GM03348 (cell line): ENCODE measurements at regions not wholly inside any gene's neighbourhood (a gene's known extent, or its start where the extent isn't known, plus 50 kb on each side); places are given as distances from the start of the nearest gene placed in this dataset.

Experiments
- DNase-seq: peaks from one replicate; pipeline ENCODE4 v3.0.0; 2012; ENCODE audit warnings: low spot score

GRCh38 chr9:79152306-79152705, 419.5 kb upstream of the TLE4 start:
- no peak for DNase-seq

GRCh38 chr9:79154806-79155205, 417.0 kb upstream of the TLE4 start:
- DNase-seq = peak; percentile 25

GRCh38 chr9:79155308-79155707, 416.5 kb upstream of the TLE4 start:
- no peak for DNase-seq

- no peak for DNase-seq
Observed at GRCh38 chr9:79163544-79163943, 408.2 kb upstream of the TLE4 start.

- no peak for DNase-seq
Observed at GRCh38 chr9:79164406-79164805, 407.4 kb upstream of the TLE4 start.

- peak; percentile 15 for DNase-seq
Observed at GRCh38 chr9:79165020-79165780, 406.6 kb upstream of the TLE4 start.

- DNase-seq = peak; percentile 24
Observed at GRCh38 chr9:79166005-79166404, 405.8 kb upstream of the TLE4 start.

- no peak for DNase-seq
Observed at GRCh38 chr9:79170643-79171042, 401.1 kb upstream of the TLE4 start.

GRCh38 chr9:79173932-79174331, 397.8 kb upstream of the TLE4 start:
- DNase-seq = no peak

GRCh38 chr9:79176014-79176697, 395.6 kb upstream of the TLE4 start:
- DNase-seq = peak; percentile 16

- no peak for DNase-seq
Observed at GRCh38 chr9:79184831-79185230, 386.9 kb upstream of the TLE4 start.

- DNase-seq = peak; percentile 53
Observed at GRCh38 chr9:79185866-79186265, 385.9 kb upstream of the TLE4 start.

GRCh38 chr9:79189511-79189924, 382.2 kb upstream of the TLE4 start:
- peak; percentile 55 for DNase-seq

- DNase-seq = peak; percentile 53
Observed at GRCh38 chr9:79193001-79193400, 378.8 kb upstream of the TLE4 start.

GRCh38 chr9:79193501-79194223, 378.1 kb upstream of the TLE4 start:
- no peak for DNase-seq

- peak; percentile 61 for DNase-seq
Observed at GRCh38 chr9:79195879-79196278, 375.9 kb upstream of the TLE4 start.

- DNase-seq = peak; percentile 65
Observed at GRCh38 chr9:79196606-79197005, 375.2 kb upstream of the TLE4 start.

- DNase-seq = no peak
Observed at GRCh38 chr9:79200336-79200735, 371.4 kb upstream of the TLE4 start.

GRCh38 chr9:79201636-79202035, 370.1 kb upstream of the TLE4 start:
- no peak for DNase-seq

- DNase-seq = no peak
Observed at GRCh38 chr9:79208791-79209396, 362.9 kb upstream of the TLE4 start.

- DNase-seq = no peak
Observed at GRCh38 chr9:79210541-79211243, 361.1 kb upstream of the TLE4 start.
